NOMO-1 treated with DMSO at 0.1 percent for 48 hours (cell line): ENCODE measurements at regions not wholly inside any gene's neighbourhood (a gene's known extent, or its start where the extent isn't known, plus 50 kb on each side); places are given as distances from the start of the nearest gene placed in this dataset.

Experiments
- DNase-seq: peaks from one replicate; lab custom pipeline; 2025; ENCODE audit not compliant: unreplicated experiment; lab: John Stamatoyannopoulos, UW

DNA sequence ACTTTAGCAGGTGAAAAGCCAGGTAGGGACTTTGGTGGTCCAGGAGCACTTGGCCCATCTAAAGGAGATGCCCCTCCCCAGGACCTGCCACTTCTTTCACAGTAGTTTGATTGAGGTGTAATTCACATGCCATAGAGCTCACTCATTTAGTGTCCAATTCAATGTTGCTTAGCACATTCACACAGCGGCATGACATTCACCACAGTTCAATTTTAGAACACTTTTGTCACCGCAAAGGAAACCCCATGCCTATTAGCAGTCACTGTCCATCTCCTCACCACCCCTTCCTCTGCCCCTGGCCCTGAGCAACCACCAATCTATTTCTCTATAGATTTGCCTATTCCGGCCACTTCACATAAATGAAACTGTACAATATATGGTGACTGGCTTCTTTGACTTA, 211.6 kb upstream of the ZMIZ1 start:
- no peak for DNase-seq

- no peak for DNase-seq
Measured at GRCh38 chr10:78859266-78859665, 209.5 kb upstream of the ZMIZ1 start.

DNA sequence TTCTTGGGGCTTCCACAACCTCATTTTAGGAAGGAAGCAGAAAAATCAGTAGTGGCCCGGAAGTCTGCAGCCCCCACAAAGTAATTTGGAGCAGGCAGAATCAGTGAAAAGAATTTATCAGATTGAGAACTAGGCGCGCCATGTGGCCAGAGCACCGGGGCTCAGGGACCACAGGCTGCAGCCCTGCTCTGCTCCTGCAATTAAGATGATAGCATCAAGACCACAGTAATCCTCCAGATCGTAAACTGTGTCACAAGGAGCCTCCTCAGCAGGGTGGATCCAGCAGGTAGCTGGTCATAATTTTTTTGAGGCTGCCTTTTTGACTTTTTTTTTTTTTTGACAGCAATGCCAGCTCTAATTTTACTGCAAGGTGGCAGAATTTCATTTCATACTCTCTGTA, 209.0 kb upstream of the ZMIZ1 start:
- DNase-seq: no peak

GRCh38 chr10:78860260-78860914, 208.4 kb upstream of the ZMIZ1 start:
- DNase-seq: no peak

- no peak for DNase-seq
Measured at GRCh38 chr10:78861529-78862327, 207.0 kb upstream of the ZMIZ1 start.

GRCh38 chr10:78862328-78862640, 206.5 kb upstream of the ZMIZ1 start:
- no peak for DNase-seq

DNA sequence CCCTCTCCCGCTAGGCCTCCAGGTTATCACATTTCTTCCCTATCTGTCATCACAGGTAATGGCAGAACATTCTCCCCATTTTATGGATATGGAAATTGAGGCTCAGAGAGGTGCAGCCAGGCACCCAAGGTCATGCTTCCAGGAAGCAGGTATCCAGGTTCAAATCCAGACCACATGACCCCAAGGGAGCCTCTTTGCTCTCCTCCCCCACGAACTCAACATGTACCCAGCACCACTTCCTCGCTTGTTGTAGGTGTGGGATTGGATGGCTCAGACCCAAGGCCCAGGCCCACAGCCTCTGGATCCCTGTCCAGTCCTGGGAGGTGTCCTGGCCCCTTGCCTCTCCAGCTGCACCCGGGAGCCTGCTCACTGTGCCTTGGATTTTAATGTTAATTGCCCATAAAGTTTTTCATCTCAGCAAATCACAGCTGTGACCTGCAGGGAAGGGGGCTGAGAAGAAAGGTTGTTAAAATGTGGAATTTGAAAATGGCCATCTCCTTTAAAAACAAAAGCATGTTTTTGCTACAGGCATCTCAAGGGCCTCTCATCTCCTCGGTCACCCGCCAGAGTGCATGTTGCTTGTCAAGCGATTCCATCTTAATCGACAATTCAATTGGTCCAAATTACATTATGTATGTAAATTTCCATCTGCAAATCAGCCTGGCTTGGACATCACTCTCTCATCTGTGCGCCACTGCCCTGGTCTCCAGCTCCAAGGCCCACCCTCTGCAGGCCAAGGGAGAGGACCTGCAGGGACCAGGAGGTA, 205.4 kb upstream of the ZMIZ1 start:
- DNase-seq: no peak

- DNase-seq: no peak
Measured at GRCh38 chr10:78863906-78864239, 204.9 kb upstream of the ZMIZ1 start.

- DNase-seq: no peak
Measured at GRCh38 chr10:78864761-78865537, 203.8 kb upstream of the ZMIZ1 start.

DNA sequence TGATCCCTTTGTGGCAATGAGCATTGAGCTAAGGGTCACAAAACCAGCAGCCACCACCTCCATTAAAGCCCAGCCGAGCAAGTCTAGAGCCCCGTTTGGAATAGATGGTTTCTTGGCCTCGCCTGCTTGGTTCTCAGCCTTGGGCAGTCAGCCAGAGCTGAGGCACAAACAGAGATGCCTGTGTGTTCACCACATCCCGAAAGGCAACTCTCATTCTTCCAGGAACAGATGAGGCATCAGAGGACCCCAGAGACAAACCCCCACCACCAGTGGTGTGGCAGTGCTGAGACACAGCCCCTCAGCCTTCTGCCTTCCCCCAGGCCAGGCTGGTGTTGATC, 203.3 kb upstream of the ZMIZ1 start:
- no peak for DNase-seq

DNA sequence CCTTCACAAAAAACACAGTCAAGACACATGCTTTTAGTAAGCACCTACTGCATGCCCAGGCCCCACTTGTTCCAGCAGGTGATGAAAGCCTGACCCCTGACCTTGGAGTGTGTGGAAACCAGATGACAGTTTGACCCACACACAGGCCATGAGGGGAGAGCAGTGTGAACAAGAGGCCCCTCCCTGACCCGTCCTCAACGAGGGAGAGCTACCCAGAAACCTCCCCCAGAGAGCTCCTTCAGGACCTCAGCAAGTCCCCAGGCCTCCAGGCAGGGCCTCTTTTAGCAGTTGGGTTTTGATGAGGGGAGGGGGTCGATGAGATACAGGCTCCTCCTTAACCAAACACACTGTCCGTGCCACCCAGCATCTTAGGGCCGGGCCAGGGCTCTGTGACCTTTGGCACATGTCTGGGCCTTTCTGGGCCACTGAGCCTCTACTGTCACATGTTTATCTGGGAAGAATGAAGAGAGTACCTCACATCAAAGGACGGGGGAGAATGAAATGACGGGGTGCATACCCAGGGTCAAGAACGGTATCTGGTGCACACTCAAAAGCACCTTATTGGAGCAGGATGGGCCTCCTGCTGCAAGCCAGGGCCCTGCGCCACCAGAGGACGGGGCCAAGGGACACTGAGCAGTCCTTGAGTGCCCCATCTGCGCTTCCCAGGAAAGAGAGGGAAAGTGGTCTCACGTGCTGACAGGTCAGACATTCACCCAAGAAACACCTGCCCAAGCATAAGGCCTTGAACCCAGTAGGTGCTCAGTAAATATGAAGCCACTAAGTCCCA, 202.6 kb upstream of the ZMIZ1 start:
- DNase-seq: no peak

DNA sequence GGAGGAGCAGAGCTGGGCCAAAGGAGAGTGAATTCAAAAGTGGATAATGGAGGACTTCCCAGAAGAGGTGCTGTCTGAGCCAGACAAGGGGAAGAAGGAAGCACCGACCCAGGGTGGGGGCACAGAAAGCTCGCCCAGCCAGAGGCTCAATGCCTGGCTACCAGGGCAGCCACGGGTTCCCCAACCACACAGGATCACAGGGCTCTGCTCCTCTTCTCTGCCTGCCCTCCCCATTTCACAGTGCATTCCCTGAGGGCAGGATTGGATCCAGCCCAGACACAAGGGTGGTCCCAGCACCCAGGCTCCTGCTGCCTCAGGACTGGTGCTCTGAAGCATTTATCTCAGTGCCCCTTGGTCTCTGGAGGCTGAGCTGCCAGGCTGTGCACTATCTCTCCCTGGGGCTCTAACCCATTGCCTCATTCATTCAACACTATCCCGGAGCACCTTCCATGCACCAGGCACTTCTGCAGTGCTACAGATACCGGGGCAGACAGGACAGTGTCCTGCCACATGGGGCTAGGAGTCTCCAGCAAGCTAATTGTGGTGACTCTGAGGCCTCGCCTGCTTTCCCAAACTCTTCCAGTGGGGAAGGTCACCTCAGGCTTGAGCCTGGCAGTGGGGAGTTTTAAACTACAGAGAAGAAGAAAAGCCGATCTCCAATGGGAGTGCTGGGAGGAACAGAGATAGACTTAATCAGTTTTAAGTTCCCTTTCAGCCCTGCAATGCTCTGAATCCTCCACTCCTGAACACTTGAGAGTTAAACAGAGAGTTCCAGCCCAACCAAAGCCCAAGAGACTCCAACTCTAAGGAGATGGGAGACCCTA, 201.8 kb upstream of the ZMIZ1 start:
- DNase-seq: no peak

DNA sequence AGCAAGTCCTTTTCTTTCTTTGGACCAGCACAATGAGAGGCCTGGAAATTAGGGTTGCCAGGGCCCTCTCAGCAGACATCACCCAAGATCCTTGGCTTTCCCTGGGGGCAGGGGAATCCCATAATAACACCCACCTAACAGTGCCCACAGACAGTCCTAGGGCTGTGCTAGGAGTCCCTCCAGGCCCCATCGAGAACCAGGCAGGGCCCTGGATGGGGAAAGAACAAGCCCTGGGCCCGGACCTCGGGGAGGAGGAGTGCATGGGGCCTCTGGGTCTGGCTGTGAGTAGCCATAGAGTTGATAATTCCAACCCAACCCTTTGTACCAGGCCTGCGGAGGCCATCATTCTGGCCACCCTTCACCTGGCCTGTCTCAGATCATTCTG, 201.2 kb upstream of the ZMIZ1 start:
- no peak for DNase-seq

GRCh38 chr10:78868048-78868447, 200.7 kb upstream of the ZMIZ1 start:
- DNase-seq: no peak

DNA sequence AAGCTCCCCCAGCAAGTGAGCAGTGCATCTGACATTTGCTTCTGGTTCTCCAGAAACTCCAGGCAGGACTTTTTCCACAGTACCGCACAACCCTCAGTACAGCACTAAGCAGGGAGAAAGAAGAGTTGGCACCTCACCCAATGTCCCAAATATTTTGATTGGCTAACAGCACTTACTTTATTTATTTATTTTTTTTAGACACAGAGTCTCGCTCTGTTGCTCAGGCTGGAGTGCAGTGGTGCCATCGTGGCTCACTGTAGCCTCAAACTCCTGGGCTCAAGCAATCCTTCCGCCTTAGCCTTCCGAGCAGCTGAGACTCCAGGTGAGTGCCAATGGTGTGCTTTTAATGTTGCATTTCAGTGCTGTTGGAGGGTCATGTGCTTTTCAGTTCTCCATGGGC, 200.3 kb upstream of the ZMIZ1 start:
- no peak for DNase-seq

DNA sequence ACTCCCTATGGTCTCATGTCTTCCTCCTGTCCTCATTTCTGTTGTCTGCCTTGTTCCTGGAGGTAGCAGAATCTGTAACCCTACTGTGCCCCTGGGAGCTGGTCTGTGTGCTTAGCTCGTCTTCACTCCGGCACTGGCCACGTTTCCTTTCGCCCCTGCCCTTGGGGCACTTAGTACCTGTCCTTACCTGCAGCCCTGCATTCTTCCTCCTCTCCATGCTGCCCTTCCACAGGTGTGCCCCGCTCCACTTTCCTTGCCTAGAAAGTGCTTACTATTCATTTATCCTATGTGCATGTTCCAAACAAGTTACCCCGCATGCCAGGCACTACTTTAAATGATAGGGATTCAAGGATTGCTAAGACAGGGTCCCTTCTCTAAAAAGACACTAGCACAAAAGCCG, 199.9 kb upstream of the ZMIZ1 start:
- DNase-seq: no peak

DNA sequence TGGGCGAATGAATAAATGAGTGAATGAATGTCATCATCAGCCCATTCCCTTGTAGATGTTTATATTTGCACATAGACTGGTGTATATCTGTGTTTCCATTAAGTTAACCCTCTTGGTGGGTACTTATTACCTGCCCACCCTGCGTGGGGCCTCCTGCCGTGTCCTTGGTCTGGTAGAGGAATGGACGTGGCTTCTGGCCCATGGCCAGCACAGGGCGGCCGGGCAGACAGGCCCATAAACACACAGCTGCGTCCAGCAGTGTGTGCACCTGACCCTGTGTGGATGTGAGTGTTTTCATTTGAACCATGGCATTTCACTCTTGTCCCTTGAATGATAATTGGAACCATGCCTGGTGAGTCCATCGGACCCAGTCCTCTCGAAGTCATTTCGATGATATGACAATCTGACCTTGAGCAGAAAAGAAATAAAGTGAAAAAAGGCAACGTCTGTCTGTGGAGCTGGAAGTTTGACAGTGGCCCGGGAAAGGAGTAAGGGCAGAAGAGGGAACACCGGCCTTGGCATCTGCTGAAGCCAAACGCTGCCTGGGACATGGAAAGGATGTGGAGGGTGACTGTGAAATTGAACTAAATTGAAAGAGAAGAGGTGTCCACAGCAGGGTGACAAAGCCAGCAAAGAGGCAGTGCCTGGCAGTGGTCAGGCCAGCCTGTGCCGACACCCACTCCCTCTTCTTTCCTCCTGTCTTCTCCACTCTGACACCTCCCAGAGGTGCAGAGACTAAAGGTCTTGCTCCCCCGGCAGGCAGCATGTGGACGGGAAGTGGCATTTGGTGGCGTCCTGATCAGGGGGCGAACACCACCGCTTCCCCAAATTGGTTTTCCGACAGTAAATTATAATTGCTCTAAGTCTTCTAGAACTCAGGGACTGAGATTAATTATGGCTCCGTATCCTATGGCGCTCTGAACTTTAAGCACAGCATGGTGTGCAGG, 199.0 kb upstream of the ZMIZ1 start:
- DNase-seq: peak; percentile 26

DNA sequence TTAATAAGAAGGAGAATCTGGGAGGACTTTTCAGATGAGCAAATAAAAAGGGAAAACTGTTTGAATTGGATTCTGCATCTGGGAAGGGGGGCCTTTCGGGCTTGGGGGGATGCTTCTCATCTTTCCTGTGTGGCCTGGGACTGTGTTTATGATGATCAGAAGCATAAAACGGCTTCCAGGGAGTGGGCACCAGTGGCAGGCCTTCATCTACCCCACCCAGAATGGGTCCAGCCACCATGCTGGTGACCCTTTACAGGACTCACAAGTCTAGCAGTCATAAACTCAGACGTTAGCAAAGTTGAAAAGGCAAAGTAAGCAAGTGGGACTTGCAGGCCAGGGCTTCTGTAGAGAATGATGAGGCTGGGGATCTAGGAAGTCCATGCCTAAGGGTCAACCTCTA, 198.3 kb upstream of the ZMIZ1 start:
- no peak for DNase-seq

DNA sequence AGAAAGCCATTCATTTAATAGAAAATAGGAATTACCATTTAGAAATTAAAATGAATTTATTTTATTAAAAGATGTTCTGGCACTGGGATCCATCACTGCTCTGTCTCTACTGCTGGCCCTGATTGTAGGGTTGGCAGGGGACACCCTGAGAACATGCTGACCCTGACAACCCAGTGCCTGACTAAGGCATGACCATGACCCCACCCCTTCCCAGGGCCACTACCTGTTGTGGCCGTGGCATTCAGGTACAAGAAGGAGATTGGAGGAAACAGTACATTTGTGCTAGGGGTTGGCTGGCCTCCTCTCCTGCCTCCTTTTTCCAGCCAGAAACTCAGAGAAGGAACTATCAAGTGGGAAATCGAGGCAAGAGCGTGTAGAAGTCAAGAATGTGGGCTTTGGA, 197.0 kb upstream of the ZMIZ1 start:
- no peak for DNase-seq
